ENCODE measurements at regions not wholly inside any gene's neighbourhood (a gene's known extent, or its start where the extent isn't known, plus 50 kb on each side); places are given as distances from the start of the nearest gene placed in this dataset.
A peak's percentile ranks its signal among the peaks of the same experiment; 100 is the strongest.
"Not testable (repeated sequence)": the region's sequence is repeated elsewhere in the genome, so short reads cannot be mapped to it uniquely, and the experiment has no call there.

DNA sequence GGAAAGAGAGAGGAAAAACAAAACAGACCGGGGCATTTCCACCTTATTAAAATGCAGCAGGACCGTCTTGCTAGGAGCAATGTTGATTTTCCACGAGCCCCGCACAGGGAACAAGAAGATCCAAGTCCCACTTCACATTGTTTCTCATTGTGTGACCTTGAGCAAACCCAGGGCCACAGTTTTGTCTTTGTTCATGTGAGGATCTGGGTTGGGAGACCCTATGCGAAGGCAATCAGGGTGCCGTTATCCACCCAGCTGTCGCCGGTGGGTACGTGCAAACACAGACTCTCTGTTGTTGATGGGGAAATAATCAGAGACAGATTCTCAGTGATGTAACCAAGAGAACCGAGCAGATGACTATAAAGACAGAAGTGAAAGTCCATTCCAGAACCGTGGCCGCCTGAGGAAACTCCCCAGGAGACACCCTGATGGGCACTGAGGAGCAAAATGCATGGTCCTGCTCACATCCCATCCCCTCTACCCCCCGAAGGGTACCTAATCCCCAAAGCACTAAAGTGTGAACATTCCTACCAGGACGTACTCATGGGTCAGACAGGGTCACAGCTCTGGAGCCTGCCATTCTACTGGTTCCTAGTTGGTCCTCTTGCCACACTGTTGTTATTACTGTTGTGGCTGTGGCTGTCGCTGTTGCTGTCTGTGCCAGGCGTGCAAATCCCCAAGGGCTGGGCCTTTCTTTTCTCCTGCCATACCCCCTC lies 102.7 kb upstream of the RBPJ start:
- DNase-seq = no peak

DNA sequence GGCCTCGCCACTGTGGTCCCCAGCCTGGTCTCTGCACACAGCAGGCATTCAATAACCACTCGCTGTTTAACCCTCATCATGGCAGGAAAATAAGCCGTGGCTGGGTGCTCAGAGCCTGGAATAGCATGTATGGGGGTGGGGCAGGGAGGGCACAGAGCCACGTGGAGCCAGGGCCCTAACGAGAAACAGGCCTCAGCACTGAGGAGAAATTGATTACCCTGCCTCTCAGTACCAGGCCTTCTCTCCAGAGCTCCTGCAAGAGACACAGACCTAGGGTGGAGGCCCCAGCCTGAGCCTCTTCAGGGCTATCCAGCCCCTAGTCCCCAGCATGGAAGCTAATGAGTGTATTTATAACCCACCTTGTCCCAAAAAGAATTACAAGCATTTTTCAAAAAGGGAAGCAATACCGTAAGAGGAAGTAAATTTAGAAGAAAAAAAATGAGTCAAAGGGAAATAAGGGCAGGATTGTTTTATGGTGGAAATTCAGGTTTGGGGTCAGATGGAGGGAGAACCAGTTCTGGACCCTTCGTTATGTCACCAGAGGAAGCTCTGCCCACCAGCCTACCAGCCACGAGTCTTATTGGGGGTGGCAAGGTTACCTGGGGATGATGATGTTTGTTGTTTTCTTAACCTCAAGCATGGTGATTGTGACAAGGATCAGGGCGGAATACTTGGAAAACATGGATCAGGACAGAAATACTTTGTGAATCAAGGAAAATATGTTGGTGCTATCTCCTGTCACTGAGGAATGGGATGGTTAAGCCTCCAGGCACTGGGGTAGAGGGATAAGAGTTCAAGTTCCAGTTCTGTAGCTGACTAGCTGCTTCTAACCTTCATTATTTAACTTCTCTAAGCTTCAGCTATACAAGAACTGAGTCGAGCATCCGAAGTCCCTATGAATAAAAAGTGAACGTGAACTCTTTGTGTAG lies 101.9 kb upstream of the RBPJ start:
- DNase-seq = no peak

DNA sequence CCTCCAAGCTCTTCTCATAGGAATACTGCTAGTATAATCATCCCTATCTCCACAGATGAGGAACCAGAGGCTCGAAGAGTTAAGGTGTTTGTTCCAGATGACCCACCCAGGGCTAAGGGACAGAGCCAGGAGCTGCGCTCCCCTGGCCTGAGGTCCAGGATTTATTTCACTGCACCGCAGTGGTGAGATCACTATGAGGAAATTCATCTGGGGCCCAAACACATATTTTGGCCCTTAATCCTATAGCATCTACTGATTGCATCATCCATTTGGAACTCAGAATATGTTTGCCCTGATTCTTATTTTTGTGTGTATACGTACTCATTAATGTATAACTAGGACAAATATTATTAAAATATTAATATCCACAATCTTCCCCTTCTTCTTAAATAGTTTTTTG lies 100.1 kb upstream of the RBPJ start:
- DNase-seq = no peak

DNA sequence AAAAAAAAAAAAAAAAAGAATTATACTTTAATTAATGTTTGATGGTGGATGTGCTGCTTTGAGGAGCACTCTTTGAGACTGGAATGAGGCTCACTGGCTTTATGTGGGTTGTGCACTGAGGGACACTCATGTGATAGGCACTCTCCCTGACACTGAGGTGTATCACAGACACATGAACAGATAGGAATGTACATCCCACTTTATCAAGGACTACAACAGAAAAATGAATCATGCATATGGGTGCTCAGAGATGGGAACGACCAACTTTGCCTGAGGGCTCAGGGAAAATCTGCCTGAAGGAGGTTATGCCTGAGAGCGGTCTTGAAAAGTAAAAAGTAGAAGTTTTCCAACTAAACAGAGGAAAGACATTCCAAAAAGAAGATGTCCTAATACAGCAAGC lies 97.7 kb upstream of the RBPJ start:
- DNase-seq = no peak

DNA sequence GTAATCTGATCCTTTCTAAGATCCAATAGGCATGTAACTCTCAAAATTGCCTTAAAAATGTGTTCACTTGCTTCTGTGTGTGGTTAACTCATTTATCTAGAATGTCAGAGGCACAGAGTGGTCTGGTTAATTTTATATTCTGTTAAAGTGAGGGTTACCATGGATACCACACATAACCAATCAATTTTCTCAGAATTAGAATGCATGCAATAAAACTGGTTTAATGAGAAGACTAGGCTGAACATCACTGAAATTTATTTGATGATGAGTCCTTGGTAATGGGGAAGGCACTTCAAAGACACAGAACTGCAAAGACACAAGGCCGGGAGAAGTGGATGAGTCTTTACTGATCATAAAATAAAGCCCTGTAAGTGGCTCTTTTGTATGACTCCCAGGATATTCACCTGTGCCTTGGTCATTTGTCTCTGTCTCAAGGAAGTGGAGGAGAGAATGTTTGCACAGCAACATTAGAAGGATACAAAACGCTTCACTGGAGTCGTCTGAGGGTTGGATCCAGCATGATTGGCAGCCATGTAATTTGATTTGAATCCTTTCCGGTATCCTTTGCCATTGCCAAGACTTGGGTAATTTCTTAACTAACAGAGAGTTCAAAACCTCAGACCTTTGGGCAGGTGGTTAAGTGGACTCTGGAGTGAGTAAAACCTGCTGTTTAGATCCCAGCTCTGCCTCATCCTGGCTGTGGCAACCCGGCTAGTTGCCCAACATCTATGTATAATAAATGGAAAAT lies 94.0 kb upstream of the RBPJ start:
- DNase-seq = no peak

DNA sequence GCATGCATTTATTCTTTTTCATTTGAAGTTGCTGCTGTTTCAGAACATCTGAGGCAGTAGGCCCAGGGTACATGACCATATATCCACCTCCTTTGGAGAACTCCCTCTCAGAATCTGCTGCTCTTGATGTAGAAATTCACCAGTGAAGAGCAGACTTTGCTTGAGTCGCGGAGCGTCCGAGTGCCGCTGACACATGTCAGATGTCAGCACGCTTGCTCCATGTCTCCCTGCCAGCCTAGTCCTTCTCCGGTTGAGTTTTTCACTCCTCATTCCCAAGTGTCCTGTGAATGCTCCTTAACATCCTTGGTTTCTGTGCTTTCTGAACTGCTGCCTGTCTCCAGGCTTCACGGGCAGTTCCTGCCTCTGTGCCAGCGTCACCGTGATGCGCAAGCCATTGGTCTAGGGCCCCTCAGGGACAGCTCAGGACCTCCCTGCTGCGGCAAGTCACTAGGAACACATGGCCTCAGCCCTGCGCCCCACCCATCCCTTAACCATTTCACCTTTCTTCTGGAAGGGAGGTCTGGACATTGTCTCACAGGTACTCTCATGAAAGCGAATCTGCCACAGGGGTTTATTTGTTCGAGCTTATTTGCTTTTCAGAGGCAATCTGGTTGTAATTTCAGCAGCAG lies 93.1 kb upstream of the RBPJ start:
- DNase-seq = no peak

DNA sequence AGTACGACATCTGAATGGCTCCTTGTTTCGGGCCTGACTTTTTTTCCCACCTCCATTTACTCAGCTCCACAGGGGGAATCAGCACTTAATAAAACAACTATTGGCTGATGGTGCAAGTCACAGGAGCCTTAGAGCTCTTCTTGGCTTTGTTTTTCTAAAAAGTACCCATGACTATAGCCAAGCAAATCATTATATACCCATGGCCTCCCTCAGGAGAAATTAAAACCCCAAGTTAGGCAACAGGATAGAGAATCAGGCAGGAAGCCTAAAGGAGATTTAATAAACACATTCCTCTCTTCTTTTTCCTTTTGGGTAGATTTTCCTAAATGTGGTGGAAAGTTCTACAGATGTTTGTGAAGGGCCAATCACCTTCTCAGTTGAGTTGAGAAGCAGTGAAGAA lies 91.9 kb upstream of the RBPJ start:
- DNase-seq = no peak

DNA sequence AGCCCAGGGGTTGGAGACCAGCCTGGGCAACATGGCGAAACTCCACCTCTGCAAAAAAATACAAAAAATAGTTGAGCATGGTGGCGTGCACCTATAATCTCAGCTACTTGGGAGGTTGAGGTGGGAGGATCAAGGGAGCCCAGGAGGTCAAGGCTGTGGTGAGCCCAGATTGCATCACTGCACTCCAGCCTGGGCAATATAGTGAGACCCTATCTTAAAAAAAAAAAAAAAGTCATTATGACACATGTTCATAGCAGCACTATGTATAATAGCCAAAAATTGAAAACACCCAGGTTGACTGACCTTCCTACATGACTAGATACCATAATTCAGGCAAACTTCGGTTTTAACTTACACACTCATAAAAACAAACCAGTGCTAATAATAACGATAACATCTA lies 90.8 kb upstream of the RBPJ start:
- no peak for DNase-seq

DNA sequence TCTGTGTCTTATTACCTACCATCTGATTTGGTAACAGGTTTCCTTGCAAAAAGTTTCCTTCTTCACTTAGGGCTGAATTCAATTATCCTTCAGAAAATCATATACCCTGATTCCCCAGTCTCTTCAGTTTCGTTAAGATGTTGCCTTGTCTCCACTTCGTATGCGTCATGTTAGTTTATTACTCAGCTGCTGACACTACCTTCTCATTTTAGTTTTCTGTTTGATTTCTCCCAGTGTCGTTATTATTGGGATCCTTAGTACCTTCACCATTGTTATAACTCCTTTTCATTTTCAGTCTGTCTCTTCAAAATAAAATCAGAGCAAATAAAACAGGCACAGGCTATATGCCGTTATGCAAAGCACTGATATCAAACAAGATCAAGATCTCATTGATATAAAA lies 87.5 kb upstream of the RBPJ start:
- no peak for DNase-seq

DNA sequence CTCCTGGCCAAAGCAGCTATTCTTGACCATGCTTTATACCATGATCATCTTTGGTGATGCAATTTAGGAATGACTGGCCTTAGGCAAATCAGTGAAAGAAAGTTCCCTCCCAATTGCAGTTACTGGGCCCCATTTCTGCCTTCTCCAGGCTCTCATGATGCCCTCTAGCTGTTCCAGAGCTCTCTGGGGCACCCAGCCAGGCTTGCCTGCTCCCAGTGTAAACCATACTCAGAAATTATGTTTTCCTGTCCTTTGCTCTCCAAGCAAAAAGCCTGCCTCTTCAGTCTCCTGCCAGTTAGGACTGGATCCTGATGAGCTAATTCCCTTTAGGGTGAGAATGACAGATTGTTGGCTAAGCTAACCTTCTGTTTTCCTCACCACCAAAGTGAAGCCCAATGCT lies 85.3 kb upstream of the RBPJ start:
- DNase-seq = peak; percentile 2

DNA sequence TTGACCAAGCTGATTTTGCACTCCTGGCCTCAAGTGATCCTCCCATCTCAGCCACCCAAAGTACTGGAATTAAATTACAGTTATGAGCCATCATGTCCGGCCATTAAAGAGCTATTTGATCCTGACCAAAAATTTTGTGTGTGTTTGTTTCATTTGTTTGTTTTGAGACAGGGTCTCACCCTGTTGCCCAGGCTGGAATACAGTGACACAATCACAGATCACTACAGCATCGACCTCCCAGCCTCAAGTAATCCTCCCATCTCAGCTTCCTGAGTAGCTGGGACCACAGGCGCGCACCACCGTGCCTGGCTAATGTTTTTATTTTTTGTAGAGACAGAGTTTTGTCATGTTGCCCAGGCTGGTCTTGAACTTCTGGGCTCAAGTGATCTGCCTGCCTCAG lies 82.9 kb upstream of the RBPJ start:
- DNase-seq = no peak

DNA sequence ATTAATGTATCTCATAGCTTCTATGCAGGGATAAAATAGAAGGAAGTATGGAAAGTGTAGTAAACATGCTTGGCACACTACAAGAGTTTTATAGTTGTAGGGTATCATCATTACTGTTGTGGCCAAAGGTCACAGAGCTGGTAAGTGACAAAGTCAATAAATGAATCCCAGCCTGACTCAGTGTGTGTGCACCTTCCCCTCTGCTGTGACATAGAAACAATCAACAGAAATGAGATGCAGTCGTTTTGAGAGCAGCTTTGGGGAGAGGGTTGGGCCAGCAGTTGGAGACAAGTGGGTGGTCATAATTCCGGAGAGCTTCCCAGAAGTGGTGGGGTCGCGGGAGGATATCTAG lies 82.4 kb upstream of the RBPJ start:
- no peak for DNase-seq

DNA sequence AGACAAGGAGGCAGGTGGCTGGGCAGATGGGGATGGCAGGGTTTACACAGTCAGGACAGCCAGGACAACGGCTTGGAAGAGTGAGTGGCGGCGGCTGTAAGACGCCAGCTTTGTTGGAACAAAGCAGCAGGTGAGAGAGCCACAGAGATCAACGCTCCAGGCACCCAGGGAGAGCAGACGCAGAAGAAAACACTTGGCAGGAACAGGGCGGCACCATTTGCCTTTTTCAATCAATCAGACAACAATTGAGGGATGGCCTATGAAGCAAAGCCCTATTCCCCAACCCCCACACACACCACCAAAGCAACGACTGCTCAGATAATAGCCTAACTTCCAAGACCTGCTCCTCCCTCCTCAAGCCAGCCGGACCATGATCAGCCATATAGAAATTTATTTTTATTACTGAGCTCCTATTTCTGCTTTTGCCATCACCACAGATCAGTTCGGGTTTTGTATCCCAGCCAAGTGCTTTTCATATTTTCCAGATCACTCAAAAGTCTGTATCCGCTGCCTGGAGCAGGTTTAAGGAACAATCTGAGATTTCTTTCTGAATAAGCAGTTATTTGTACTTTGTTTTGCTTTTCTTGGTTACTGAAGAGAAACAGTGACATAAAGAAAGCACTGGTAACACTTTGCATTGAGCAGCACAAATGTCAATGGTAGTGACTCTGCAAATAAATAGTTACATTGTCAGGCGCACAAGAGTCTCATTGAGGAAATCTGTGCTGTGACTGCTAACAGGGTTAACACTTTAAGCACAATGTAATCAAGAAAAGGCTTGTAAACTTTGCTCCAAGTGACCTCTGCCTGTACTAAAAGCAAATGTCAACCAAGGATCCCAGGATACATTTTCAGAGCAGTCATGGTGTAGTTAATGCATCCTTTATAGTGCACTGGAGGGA lies 81.8 kb upstream of the RBPJ start:
- no peak for DNase-seq

DNA sequence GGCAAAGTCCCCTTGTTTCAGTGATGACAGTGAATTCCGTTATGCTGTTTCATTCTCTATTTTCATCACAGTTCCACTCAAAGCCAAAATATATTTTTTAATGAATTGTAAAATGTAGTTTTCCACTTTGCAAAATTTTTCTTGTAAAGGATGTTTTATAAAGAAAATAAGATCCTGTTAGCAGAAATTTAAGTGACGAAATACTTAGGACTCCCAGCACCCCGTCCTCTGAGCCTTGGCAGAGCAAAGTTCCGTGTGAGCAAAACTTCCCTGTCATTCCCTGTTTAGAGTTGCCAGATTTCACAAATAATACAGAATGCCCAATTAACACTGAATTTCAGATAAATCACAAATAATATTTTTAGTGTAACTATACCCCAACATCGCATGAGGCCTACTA lies 81.0 kb upstream of the RBPJ start:
- no peak for DNase-seq

DNA sequence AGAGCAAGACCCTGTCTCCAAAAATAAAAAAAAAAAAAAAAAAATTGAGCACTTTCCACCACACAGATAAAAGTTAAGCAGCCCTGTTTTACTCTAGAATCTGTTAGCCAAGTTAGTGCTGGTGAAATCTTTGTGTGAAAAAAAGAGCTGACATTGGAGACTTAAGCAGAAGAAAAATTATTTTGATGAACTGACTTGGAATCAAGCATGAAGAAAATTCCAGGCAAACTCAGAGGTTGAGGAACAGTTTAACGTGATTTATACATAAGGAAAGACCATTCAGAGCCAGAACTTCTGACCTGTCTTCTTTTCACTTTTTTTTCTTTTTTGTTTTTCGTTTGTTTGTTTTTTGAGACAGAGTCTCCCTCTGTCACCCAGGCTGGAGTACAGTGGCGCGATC lies 79.6 kb upstream of the RBPJ start:
- no peak for DNase-seq

DNA sequence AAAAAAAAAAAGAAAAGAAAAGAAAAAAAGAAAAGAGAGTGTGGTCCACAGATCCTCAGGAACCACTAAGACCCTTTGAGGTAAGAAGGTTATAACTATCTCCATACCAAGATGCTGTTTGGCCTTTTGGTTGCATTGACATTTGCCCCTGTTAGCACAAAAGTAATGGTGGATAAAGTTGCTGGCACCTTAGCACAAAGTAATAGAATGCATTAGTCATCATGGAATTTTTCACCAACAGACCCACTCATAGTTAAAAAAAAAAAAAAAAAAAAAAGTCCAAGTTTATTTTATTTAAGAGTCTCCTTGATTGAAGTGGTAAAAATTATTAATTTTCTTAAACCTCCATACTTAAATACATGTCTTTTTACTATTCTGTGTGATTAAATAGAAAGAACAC lies 78.4 kb upstream of the RBPJ start:
- DNase-seq = no peak

DNA sequence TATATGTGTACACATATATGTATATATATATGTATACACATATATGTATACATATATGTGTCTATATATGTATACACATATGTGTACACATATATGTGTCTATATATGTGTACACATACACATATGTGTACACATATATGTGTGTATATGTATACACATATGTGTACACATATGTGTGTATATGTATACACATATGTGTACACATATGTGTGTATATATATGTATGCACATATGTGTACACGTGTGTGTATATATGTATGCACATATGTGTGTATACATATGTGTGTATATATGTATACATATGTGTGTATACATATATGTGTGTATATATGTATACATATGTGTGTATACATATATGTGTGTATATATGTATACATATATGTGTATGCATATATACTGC lies 76.7 kb upstream of the RBPJ start:
- not testable (repeated sequence) for DNase-seq

DNA sequence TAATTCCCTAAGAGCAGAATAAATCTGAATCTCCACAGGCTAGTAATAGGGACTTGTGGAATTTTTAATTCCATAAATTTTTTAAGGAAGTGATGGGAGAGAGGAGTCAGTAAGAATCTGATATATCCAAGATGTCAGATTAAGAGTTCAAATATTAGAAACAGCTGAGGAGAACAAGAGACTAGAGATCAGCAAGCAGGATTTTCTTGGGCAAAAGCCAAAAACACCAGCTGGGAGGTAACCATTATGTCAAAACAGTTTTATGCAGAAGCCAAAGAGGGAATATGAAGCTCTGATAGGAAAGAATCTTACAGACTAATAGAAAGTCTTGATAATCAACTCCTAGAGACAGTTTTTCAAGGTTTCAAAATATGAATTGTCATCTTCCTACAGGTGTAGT lies 72.2 kb upstream of the RBPJ start:
- no peak for DNase-seq

DNA sequence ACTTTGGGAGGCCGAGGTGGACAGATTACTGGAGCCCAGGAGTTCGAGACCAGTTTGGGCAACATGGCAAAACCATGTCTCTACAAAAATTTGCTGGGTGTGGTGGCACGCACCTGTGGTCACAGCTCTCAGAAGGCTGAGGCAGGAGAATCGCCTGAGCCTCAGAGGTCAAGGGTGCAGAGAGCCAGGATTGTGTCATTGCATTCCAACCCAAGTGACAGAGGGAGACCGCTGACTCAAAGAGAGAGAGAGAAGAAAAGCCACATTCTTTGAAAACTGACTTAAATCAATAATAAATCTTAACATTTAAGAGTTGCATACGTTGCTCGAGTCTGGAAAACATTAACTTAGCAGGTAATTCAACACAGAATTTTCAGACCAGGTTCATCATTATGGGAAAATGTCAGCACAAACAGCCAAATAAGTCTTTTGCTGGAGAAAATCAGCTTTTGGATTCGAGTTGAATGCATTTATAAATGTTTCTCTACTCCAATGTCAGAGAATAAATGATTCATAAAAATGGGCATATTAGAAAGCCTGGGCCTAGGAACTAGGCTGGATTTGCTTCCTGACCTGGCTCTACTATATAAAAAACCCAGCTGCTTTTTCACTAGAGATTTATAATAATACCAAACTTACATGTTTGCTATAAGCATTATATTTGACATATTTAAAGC lies 68.3 kb upstream of the RBPJ start:
- no peak for DNase-seq

DNA sequence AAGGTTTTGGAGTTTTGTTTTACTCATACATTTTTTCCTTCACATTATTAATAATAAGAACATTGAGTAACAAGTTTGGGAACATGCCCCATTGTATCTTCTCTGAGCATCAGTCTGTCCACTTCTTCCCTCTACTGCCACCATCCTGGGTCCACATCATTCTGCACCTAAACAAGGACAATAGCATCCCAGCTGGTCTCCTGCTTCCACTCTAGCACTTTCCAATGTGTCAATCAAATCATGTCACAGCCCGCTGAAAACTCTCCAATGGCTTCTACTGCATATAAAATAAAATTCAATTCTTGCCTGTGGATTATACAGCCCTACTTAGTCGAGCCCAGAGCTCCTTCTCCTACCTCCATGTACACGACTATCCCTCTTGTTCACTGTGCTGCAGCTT lies 66.8 kb upstream of the RBPJ start:
- no peak for DNase-seq

DNA sequence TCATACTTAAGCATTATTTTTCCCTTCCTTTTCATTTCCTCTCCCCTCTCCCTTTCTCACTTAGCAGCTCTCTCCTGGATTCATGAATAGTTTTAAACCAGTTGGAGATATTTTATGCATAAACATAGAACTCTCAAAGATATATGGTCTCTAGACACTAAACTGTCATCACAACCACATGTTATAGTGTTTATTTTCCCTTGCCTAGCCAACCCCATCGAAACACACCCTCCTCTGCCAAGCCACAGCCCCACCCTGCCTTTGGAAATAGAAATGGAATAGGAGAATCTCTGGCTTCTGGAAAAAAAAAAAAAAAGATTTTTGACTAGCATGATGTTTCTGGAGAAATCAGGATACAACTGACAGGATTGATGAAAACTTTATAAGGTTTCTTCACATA lies 64.8 kb upstream of the RBPJ start:
- no peak for DNase-seq

DNA sequence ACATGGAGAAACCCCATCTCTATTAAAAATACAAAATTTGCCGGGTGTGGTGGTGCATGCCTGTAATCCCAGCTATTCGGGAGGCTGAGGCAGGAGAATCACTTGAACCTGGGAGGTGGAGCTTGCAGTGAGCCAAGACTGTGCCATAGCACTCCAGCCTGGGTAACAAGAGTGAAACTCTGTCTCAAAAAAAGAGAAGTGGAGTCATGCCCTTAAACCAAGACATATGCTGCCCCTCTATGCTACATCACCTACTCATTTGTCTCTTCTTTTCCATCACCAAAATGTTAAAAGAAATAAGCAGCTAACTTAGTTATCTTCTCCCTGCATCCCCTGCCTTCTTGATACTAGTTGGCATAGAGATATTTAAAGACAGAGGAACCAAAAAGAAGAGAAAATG lies 63.4 kb upstream of the RBPJ start:
- DNase-seq = not testable (repeated sequence)

Data from GOT3 (cell line).